ENCODE measurements at regions not wholly inside any gene's neighbourhood (a gene's known extent, or its start where the extent isn't known, plus 50 kb on each side); places are given as distances from the start of the nearest gene placed in this dataset.

- TF ChIP-seq, protein P1, sequence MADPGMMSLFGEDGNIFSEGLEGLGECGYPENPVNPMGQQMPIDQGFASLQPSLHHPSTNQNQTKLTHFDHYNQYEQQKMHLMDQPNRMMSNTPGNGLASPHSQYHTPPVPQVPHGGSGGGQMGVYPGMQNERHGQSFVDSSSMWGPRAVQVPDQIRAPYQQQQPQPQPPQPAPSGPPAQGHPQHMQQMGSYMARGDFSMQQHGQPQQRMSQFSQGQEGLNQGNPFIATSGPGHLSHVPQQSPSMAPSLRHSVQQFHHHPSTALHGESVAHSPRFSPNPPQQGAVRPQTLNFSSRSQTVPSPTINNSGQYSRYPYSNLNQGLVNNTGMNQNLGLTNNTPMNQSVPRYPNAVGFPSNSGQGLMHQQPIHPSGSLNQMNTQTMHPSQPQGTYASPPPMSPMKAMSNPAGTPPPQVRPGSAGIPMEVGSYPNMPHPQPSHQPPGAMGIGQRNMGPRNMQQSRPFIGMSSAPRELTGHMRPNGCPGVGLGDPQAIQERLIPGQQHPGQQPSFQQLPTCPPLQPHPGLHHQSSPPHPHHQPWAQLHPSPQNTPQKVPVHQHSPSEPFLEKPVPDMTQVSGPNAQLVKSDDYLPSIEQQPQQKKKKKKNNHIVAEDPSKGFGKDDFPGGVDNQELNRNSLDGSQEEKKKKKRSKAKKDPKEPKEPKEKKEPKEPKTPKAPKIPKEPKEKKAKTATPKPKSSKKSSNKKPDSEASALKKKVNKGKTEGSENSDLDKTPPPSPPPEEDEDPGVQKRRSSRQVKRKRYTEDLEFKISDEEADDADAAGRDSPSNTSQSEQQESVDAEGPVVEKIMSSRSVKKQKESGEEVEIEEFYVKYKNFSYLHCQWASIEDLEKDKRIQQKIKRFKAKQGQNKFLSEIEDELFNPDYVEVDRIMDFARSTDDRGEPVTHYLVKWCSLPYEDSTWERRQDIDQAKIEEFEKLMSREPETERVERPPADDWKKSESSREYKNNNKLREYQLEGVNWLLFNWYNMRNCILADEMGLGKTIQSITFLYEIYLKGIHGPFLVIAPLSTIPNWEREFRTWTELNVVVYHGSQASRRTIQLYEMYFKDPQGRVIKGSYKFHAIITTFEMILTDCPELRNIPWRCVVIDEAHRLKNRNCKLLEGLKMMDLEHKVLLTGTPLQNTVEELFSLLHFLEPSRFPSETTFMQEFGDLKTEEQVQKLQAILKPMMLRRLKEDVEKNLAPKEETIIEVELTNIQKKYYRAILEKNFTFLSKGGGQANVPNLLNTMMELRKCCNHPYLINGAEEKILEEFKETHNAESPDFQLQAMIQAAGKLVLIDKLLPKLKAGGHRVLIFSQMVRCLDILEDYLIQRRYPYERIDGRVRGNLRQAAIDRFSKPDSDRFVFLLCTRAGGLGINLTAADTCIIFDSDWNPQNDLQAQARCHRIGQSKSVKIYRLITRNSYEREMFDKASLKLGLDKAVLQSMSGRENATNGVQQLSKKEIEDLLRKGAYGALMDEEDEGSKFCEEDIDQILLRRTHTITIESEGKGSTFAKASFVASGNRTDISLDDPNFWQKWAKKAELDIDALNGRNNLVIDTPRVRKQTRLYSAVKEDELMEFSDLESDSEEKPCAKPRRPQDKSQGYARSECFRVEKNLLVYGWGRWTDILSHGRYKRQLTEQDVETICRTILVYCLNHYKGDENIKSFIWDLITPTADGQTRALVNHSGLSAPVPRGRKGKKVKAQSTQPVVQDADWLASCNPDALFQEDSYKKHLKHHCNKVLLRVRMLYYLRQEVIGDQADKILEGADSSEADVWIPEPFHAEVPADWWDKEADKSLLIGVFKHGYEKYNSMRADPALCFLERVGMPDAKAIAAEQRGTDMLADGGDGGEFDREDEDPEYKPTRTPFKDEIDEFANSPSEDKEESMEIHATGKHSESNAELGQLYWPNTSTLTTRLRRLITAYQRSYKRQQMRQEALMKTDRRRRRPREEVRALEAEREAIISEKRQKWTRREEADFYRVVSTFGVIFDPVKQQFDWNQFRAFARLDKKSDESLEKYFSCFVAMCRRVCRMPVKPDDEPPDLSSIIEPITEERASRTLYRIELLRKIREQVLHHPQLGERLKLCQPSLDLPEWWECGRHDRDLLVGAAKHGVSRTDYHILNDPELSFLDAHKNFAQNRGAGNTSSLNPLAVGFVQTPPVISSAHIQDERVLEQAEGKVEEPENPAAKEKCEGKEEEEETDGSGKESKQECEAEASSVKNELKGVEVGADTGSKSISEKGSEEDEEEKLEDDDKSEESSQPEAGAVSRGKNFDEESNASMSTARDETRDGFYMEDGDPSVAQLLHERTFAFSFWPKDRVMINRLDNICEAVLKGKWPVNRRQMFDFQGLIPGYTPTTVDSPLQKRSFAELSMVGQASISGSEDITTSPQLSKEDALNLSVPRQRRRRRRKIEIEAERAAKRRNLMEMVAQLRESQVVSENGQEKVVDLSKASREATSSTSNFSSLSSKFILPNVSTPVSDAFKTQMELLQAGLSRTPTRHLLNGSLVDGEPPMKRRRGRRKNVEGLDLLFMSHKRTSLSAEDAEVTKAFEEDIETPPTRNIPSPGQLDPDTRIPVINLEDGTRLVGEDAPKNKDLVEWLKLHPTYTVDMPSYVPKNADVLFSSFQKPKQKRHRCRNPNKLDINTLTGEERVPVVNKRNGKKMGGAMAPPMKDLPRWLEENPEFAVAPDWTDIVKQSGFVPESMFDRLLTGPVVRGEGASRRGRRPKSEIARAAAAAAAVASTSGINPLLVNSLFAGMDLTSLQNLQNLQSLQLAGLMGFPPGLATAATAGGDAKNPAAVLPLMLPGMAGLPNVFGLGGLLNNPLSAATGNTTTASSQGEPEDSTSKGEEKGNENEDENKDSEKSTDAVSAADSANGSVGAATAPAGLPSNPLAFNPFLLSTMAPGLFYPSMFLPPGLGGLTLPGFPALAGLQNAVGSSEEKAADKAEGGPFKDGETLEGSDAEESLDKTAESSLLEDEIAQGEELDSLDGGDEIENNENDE (IDR thresholded peaks at IDR 0.05; ENCODE audit: insufficient replicate concordance, low read length), result no peak
Observed at GRCh38 chr4:111676533-111676932, 468.7 kb upstream of the FAM241A start (continued).
